Activated CD8-positive, alpha-beta T cell treated with anti-CD3 and anti-CD28 coated beads, Interleukin-2, amount 10 ng/mL, durations not matched to agents 7 days and 5 days (primary cell): ENCODE measurements at regions not wholly inside any gene's neighbourhood (a gene's known extent, or its start where the extent isn't known, plus 50 kb on each side); places are given as distances from the start of the nearest gene placed in this dataset.

Source experiments
- ATAC-seq: fragments of 150-1000 bp; cut with Tn5 transposase; one replicate; pipeline ENCODE4 v1.10.0; 2021; ENCODE audit warnings: moderate library complexity
- CTCF ChIA-PET: fragments of 350-600 bp; sonication (Branson Sonifier 250); formaldehyde crosslinking; loops from one replicate; lab custom pipeline; 2021; ENCODE audit warnings: antibody characterized with exemption; lab: Charles Lee
- POLR2A ChIA-PET: fragments of 350-600 bp; sonication (Branson Sonifier 250); formaldehyde crosslinking; loops from one replicate; lab custom pipeline; 2021; ENCODE audit warnings: antibody characterized with exemption; lab: Charles Lee
- DNase-seq: peaks from one replicate; pipeline ENCODE4 v3.0.0-alpha.2; 2020
- H3K27ac Mint-ChIP-seq: one replicate; pipeline ENCODE4 v1.8.0; 2021; ENCODE audit warnings: mild to moderate bottlenecking, mixed read lengths
- H3K27me3 Mint-ChIP-seq: one replicate; pipeline ENCODE4 v1.8.0; 2021; ENCODE audit warnings: low read depth, mixed read lengths
- H3K36me3 Mint-ChIP-seq: one replicate; pipeline ENCODE4 v1.8.0; 2021; ENCODE audit warnings: low read depth, mixed read lengths
- H3K4me1 Mint-ChIP-seq: one replicate; pipeline ENCODE4 v1.8.0; 2021; ENCODE audit warnings: low read depth, mixed read lengths
- H3K4me3 Mint-ChIP-seq: one replicate; pipeline ENCODE4 v1.8.0; 2021; ENCODE audit warnings: mild to moderate bottlenecking, mixed read lengths
- H3K9me3 Mint-ChIP-seq: one replicate; pipeline ENCODE4 v1.8.0; 2022; ENCODE audit warnings: mixed read lengths; ENCODE audit not compliant: insufficient read depth

DNA sequence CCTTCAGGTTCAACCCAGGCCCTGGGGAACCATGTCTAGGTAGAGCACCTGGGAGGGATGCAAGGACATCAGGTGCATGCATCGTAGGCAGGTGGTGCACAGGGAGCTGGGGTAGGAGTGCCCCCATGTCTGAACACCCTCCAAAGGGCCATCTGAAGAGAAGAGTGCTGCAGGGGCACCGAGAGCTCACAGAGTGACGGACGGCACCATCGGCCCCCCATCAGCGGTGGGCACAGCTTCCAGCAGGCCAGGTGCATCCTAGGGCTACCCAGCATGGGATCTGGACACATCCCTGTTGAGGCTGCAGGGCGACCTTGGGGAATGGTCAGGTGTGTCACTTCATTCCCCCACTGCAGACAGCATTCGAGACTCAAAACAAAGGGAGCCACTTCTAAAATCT, 138.3 kb upstream of the CDH4 start:
- CTCF ChIA-PET = no interaction called here

DNA sequence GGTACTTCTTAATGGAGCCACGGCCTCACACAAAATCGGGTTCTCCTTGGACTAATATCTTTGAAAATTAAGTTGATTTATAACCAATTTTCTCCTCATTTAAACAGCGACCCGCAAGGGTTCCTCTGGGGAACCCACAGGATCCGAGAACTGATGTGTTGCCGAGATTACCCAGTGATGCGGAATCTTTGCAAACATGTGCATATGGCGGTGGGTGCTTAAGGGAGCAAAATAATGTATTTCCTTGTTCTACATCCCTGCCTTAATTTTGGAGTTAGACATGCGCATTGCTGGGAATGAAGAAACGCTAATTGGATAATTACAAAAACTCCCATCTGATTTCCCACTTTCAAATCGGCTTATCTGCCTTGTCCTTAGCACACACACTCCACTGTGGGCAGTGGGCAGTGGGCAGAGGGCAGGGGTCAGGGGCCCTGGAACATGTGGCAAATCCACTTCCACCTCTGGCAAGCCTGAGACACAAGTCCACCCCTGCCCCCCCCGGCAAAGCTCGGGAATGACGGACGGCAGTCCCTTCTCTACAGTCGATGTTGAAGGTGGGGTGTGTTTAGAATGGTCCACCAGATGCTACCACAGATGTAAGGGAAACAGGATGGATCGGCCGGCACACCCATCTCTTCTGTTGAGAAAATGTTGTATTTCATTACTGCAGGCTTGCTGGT, 137.4 kb upstream of the CDH4 start:
- CTCF ChIA-PET = no interaction called here
- no peaks in the 10 kb centered on the region for H3K36me3 Mint-ChIP-seq
- ATAC-seq (no peak), DNase-seq (no peak)
- H3K4me1 Mint-ChIP-seq = no peaks in the 10 kb centered on the region
- H3K27me3 Mint-ChIP-seq = no peaks in the 10 kb centered on the region
- no peak overlapping the region for H3K27ac Mint-ChIP-seq
- POLR2A ChIA-PET = no interaction called here
- no peaks in the 10 kb centered on the region for H3K9me3 Mint-ChIP-seq
- no peak overlapping the region for H3K4me3 Mint-ChIP-seq

More for the DNA sequence above, 138.3 kb upstream of the CDH4 start:
- no peaks in the 10 kb centered on the region for H3K36me3 Mint-ChIP-seq
- no peak for ATAC-seq
- POLR2A ChIA-PET = no interaction called here
- H3K4me1 Mint-ChIP-seq = no peaks in the 10 kb centered on the region
- no peak for DNase-seq
- H3K27ac Mint-ChIP-seq = no peak overlapping the region
- H3K27me3 Mint-ChIP-seq = no peaks in the 10 kb centered on the region
- no peaks in the 10 kb centered on the region for H3K9me3 Mint-ChIP-seq
- H3K4me3 Mint-ChIP-seq = no peak overlapping the region

DNA sequence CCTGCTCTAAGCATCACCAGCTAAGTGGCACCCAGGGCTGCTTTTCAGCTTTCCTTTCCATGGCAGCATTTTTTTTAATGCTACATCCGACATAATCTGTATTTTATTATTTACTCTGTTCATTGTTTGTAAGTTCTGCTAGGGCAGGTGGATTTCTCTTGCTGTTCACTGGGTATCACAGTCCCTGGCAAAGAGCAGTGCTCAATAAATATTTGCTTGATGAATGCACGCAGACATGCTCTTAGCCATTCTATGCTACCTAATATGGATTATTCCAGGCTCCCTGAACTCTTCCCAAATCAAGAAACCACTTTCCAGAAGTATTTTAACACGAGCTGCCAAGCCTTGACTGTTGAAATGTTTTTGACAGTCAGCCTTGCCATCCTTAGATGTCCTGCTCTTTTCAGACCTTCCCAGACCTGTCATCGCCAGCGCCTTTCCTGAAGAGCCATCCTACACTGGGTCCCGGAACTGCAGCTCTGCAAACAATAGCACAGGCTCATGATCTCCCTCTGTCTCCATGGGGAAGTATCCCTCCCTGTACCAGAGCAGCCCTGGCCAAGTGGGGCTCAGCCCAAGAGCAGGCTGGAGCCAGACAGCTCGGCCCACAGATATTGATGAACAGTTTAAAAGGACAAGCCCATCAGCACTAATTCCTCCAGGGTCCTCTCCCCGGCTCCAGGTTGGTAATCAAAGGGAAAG, 136.5 kb upstream of the CDH4 start:
- DNase-seq (no peak), ATAC-seq (no peak)
- CTCF ChIA-PET = no interaction called here
- Mint-ChIP-seq H3K4me3 (no peak overlapping the region), H3K27me3 (peaks cover 3% of the 10 kb centered on the region), H3K27ac (no peak overlapping the region), H3K9me3 (no peaks in the 10 kb centered on the region), H3K36me3 (no peaks in the 10 kb centered on the region), H3K4me1 (no peaks in the 10 kb centered on the region)
- POLR2A ChIA-PET = no interaction called here

DNA sequence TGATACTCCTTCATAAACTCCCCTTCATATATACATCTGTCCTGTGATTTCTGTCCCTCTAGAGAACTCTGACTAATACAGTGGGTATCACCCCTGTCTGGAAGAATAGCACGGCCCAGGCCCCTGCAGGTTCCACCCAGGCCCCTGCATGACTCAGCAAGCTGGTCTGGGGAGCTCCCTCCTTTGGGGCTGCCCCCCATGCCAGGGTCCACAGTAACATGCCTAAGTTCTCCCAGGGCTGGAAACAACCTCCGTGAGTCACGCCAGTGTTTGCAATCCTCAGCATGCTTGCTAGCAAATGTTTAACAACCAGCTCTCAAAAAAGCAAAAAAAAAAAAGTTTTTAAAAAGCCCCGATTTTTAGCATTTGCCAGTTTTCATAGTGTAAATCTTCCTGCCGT, 134.3 kb upstream of the CDH4 start:
- ChIA-PET CTCF (no interaction called here), POLR2A (no interaction called here)
- no peak overlapping the region for H3K4me3 Mint-ChIP-seq
- H3K36me3 Mint-ChIP-seq = no peaks in the 10 kb centered on the region
- H3K27ac Mint-ChIP-seq = no peak overlapping the region
- DNase-seq (no peak), ATAC-seq (no peak)
- peaks cover 3% of the 10 kb centered on the region for H3K27me3 Mint-ChIP-seq
- H3K9me3 Mint-ChIP-seq = no peaks in the 10 kb centered on the region
- no peaks in the 10 kb centered on the region for H3K4me1 Mint-ChIP-seq

DNA sequence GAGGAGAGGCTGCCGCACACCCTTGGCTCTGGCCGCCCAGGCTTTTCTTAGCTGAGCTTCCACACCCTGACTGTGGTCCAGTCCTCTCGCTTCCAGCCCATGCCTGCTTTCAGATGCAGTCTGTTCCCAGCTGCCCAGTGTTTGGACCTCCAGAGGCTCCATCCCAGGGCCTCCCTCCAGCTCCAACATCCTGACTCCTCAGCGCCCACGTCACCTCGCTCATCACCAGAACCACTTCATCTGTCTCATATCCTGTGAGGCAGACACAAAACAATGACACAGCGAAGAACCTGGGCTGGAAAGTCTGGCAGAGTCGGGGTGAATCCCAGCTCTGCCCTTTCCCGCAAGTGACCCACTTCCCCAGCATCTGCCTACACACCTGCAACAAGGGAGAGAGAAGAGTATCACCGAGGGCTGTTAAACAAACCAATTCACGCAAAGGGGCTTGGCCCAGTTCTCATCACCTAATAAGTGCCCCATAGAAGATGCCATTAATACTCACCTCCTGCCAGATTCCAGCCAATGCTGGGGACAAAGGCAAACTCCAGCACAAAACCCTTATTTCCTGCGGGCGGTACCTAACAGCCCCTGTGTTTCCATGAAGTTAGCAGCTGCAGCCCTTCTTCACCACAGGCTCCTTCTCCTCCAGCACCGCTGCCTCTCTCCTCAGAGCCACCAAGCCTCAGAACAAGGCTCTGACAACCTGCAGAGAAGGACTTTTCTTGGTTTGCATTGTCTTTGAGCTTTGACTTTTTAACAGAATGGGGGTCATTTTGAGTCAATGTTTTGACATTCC, 133.4 kb upstream of the CDH4 start:
- H3K4me3 Mint-ChIP-seq = no peak overlapping the region
- POLR2A ChIA-PET = no interaction called here
- H3K27ac Mint-ChIP-seq = no peak overlapping the region
- DNase-seq = no peak
- ATAC-seq = no peak
- H3K36me3 Mint-ChIP-seq = no peaks in the 10 kb centered on the region
- CTCF ChIA-PET = interaction anchor here (1.1 to 1.7 kb wide), 2 partner anchors 908 to 1061 kb away, joined by 3 to 5 read pairs; no protein-coding TSS in a partner anchor
- H3K9me3 Mint-ChIP-seq = no peaks in the 10 kb centered on the region
- H3K27me3 Mint-ChIP-seq = peaks cover 3% of the 10 kb centered on the region
- H3K4me1 Mint-ChIP-seq = no peaks in the 10 kb centered on the region

DNA sequence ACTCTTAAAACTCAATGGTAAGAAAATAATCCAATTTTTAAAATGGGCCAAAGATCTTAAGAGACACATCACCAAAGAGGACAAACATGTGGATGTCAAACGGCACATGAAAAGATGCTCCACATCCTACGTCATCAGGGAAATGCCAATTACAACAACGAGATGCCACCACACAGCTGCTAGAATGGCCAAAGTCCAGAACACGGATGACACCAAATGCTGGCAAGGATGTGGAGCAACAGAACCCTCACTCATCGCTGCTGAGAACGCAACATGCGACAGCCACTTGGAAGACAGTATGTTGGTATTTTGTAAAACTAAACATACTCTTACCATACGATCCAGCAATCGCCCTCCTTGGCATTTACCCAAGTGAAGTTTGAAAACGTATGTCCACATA, 132.8 kb upstream of the CDH4 start:
- H3K27ac Mint-ChIP-seq = no peak overlapping the region
- H3K27me3 Mint-ChIP-seq = peaks cover 3% of the 10 kb centered on the region
- ATAC-seq (no peak), DNase-seq (no peak)
- no peaks in the 10 kb centered on the region for H3K4me1 Mint-ChIP-seq
- H3K9me3 Mint-ChIP-seq = no peaks in the 10 kb centered on the region
- H3K36me3 Mint-ChIP-seq = no peaks in the 10 kb centered on the region
- no peak overlapping the region for H3K4me3 Mint-ChIP-seq
- POLR2A ChIA-PET = no interaction called here
- CTCF ChIA-PET = interaction anchor here (1.7 kb wide), 1 partner anchor 1062 kb away, joined by 5 read pairs; no protein-coding TSS in a partner anchor

DNA sequence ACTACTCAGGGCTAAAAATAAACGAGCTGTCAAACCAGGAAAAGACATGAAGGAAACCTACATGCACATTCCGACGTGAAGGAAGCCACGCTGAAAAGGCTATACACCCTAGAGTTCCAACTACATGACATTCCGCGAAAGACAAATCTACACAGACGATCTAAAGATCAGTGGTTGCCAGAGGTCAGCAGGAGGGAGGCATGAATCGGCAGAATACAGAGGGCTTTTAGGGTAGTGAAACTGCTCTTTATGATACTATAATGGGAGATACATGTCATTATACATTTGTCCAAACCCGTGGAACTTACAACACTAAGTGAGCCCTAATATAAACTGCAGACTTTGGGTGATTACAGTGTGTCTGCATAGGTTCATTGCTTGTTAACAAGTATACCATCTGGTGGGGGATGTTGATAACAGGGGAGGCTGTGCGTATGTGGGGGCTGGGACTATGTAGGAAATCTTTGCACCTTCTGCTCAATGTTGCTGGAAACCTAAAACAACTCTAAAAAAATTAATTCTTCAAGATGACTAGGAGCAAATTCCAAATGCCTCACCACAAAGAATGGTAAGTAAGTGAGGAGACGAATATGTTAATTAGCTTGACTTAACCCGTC, 132.2 kb upstream of the CDH4 start:
- H3K27ac Mint-ChIP-seq = no peak overlapping the region
- ChIA-PET POLR2A (no interaction called here), CTCF (interaction anchor here (1.7 kb wide), 1 partner anchor 1062 kb away, joined by 5 read pairs; no protein-coding TSS in a partner anchor)
- H3K4me1 Mint-ChIP-seq = no peaks in the 10 kb centered on the region
- H3K36me3 Mint-ChIP-seq = no peaks in the 10 kb centered on the region
- DNase-seq = no peak
- no peak overlapping the region for H3K4me3 Mint-ChIP-seq
- no peaks in the 10 kb centered on the region for H3K9me3 Mint-ChIP-seq
- peaks cover 3% of the 10 kb centered on the region for H3K27me3 Mint-ChIP-seq
- no peak for ATAC-seq

DNA sequence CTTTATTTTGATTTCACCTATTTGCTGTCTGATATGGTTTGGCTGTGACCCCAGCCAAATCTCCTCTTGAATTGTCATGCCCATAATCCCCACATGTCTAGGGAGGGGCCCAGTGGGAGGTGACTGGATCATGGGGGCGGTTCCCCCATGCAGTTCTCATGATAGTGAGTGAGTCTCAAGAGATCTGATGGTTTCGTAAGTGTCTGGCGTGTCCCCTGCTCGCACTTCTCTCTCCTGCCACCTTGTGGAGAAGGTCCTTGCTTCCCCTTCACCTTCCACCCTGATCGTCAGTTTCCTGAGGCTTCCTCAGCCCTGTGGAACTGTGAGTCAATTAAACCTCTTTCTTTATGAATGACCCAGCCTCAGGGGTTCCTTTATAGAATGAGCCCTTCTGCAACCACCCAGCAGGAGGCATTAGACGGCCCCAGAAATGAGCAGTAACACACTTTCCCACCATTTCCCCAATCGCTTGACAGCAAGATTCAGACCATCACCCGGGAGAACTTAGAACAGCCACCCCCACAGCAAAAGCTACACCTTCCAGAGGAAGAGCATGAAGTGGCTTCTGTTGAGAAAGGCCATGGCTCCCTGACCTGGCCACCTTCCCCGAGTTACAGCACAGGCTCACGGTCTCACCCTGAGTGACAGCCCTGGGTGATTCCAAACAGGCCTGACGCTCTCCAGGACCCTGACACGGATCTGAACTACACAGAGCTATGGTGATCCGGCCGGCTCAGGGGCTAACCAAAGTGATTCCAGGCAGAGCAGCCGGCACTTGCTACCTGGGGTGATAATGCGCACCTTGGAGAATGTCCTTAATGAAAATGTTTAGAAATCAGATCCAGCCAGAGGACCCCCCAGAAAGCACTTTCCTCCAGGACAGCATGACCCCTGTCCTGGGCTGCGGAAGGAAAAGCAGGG, 131.2 kb upstream of the CDH4 start:
- CTCF ChIA-PET = no interaction called here
- DNase-seq (peak; percentile 54), ATAC-seq (no peak)
- Mint-ChIP-seq H3K4me1 (no peaks in the 10 kb centered on the region), H3K27ac (no peak overlapping the region), H3K9me3 (no peaks in the 10 kb centered on the region), H3K27me3 (peaks cover 3% of the 10 kb centered on the region), H3K4me3 (no peak overlapping the region), H3K36me3 (no peaks in the 10 kb centered on the region)
- POLR2A ChIA-PET = no interaction called here

DNA sequence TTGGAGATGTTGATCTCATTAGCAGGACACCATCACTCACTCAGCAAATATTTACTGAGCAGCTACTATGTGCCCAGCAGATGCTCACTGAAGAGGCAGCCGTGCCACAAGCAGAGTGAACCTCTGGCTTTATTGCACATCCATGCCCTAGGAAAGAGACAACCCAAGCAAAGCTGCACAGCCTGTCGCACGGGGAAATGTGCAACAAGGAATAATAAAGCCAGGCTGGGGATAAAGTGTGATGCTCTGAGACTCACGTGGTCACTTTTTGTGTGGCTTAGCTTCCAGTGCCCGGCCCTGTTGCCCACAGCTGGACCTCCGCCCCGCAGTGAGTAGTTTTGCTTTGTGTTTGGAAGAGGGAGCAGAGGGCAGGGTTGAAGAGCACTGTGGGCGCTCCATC, 130.4 kb upstream of the CDH4 start:
- Mint-ChIP-seq H3K9me3 (no peaks in the 10 kb centered on the region), H3K27me3 (peaks cover 3% of the 10 kb centered on the region), H3K36me3 (no peaks in the 10 kb centered on the region), H3K4me3 (no peak overlapping the region), H3K4me1 (no peaks in the 10 kb centered on the region), H3K27ac (no peak overlapping the region)
- CTCF ChIA-PET = no interaction called here
- DNase-seq (no peak), ATAC-seq (no peak)
- POLR2A ChIA-PET = no interaction called here

DNA sequence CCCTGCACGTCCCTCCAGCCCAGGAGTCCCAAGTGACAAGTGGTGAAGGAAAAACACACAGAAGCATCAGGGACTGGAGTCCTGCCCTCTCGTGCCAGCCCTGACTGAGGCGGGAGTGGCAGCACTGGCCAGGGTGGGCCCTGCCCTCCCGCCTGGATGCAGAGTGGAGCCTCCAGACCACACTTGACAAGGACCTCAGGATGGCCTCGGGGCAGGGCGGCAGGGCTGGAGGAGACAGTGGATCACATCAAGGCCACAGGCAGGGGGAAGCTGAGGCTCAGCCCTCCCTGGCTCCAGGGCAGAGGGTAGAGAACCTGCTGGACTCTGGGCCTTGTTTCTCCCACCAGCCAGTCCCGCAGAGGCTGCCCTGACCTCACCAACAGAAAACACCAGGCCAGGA, 128.8 kb upstream of the CDH4 start:
- CTCF ChIA-PET = no interaction called here
- DNase-seq (no peak), ATAC-seq (no peak)
- Mint-ChIP-seq H3K27ac (no peak overlapping the region), H3K4me1 (no peaks in the 10 kb centered on the region), H3K4me3 (no peak overlapping the region), H3K36me3 (no peaks in the 10 kb centered on the region), H3K9me3 (no peaks in the 10 kb centered on the region), H3K27me3 (peaks cover 3% of the 10 kb centered on the region)
- POLR2A ChIA-PET = no interaction called here

DNA sequence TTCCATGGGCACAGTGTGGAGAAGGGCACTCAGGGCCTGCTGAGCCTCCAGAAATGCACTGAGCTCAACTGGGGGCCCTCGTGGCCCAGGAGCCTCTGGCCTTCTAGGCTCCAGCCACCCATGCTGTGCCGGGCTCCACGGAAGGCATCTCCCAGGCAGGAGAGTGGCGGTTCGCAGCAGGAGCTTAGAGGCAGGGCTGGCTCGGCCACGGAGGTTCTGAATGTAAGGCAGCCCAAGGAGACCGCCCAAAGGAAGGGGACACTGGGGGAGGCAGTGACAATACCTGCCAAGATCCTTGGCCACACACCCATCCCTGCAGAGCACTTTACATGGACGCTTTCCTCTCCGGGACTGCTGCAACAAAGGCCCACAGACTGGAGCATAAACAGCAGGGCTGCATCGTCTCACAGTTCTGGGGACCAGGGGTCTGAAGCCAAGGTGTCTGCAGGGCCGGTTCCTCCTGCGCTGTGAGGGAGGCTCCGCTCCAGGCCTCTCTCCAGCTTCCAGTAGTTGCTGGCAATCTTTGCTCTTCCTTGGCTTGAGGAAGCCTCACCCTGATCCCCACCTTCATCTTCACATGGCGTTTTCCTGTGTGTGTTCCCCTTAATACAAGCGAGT, 128.2 kb upstream of the CDH4 start:
- H3K4me1 Mint-ChIP-seq = no peaks in the 10 kb centered on the region
- ChIA-PET CTCF (no interaction called here), POLR2A (no interaction called here)
- peaks cover 3% of the 10 kb centered on the region for H3K27me3 Mint-ChIP-seq
- no peak overlapping the region for H3K27ac Mint-ChIP-seq
- no peak for DNase-seq
- no peaks in the 10 kb centered on the region for H3K36me3 Mint-ChIP-seq
- H3K4me3 Mint-ChIP-seq = no peak overlapping the region
- H3K9me3 Mint-ChIP-seq = no peaks in the 10 kb centered on the region
- no peak for ATAC-seq
